SK-N-SH (cell line): ENCODE measurements at regions not wholly inside any gene's neighbourhood (a gene's known extent, or its start where the extent isn't known, plus 50 kb on each side); places are given as distances from the start of the nearest gene placed in this dataset.

ENCODE experiments used
- CTCF ChIA-PET: fragments of 300-600, 350-600 bp; formaldehyde crosslinking; extraction: SDS; loops from one replicate; lab custom pipeline; 2021; lab: Yijun Ruan, JAX
- POLR2A ChIA-PET: fragments of 350-600 bp; sonication (Branson Sonifier 250); formaldehyde crosslinking; extraction: SDS; loops from one replicate; lab custom pipeline; 2020; ENCODE audit warnings: antibody characterized with exemption, inconsistent platforms; lab: Yijun Ruan, JAX
- DNase-seq: peaks from one replicate; pipeline ENCODE4 v3.0.0; 2012
- H2AFZ ChIP-seq: fragments of 200-600 bp; sonication (generic); 2 replicates; pipeline ENCODE4 v1.8.1; 2016; ENCODE audit warnings: antibody characterized with exemption, mild to moderate bottlenecking, low read depth
- H3F3A ChIP-seq: fragments of 200-600 bp; sonication (generic); replicated peaks from 2 replicates; pipeline ENCODE3; 2016; ENCODE audit warnings: antibody characterized with exemption, mild to moderate bottlenecking; ENCODE audit not compliant: insufficient read depth
- H3K27ac ChIP-seq, 2 experiments: fragments of 200-500 bp in 1 of 2; fragments of 200-600 bp in 1 of 2; sonication (Bioruptor generic) in 1 of 2; sonication (generic), shearing (Covaris generic) in 1 of 2; 2 replicates each; pipeline versions ENCODE4 v1.5.1 to v1.6.1; 2014 to 2016; ENCODE audit warnings: low read depth in 2 of 2, inconsistent platforms in 1 of 2, low read length in 1 of 2, mild to moderate bottlenecking in 1 of 2, mixed read lengths in 1 of 2
- H3K27me3 ChIP-seq: fragments of 200-600 bp; sonication (generic), shearing (Covaris generic); 2 replicates; pipeline ENCODE4 v1.6.1; 2016; ENCODE audit warnings: mixed run types; ENCODE audit not compliant: insufficient read depth
- H3K36me3 ChIP-seq, 2 experiments: fragments of 200-500 bp in 1 of 2; fragments of 200-600 bp in 1 of 2; sonication (Bioruptor generic) in 1 of 2; sonication (generic) in 1 of 2; replicated peaks in 1 of 2; 2 replicates each; pipeline versions ENCODE3 to v1.5.1; 2014 to 2016; ENCODE audit warnings: low read length in 1 of 2, mild to moderate bottlenecking in 1 of 2; ENCODE audit not compliant: insufficient read depth in 2 of 2, control insufficient read depth in 1 of 2
- H3K4me1 ChIP-seq, 2 experiments: fragments of 200-500 bp in 1 of 2; fragments of 200-600 bp in 1 of 2; sonication (Bioruptor generic) in 1 of 2; sonication (generic), shearing (Covaris generic) in 1 of 2; 2 replicates each; pipeline versions ENCODE4 v1.5.1 to v1.6.1; 2014 to 2016; ENCODE audit warnings: low read depth in 1 of 2, low read length in 1 of 2, mixed run types in 1 of 2; ENCODE audit not compliant: insufficient read depth in 2 of 2, control insufficient read depth in 1 of 2
- H3K4me2 ChIP-seq: fragments of 200-600 bp; sonication (generic), shearing (Covaris generic); 2 replicates; pipeline ENCODE4 v1.6.1; 2017; ENCODE audit warnings: mixed run types
- H3K4me3 ChIP-seq, 2 experiments: fragments of 200-500 bp in 1 of 2; fragments of 200-600 bp in 1 of 2; sonication (Bioruptor generic) in 1 of 2; sonication (generic), shearing (Covaris generic) in 1 of 2; 2 replicates each; pipeline versions ENCODE4 v1.5.1 to v1.8.1; 2014 to 2016; ENCODE audit warnings: low read depth in 2 of 2, inconsistent platforms in 1 of 2, low read length in 1 of 2, mild to moderate bottlenecking in 1 of 2, mixed read lengths in 1 of 2, moderate library complexity in 1 of 2
- H3K79me2 ChIP-seq: fragments of 200-600 bp; sonication (generic); 2 replicates; pipeline ENCODE4 v1.8.1; 2017; ENCODE audit warnings: mild to moderate bottlenecking; ENCODE audit not compliant: insufficient read depth
- H3K9ac ChIP-seq: fragments of 200-600 bp; sonication (generic); 2 replicates; pipeline ENCODE4 v1.6.1; 2017; ENCODE audit warnings: mixed run types
- H3K9me2 ChIP-seq: fragments of 200-600 bp; sonication (generic); 2 replicates; pipeline ENCODE4 v1.6.1; 2017; ENCODE audit warnings: mixed run types
- H3K9me3 ChIP-seq: fragments of 200-600 bp; sonication (generic); 2 replicates; pipeline ENCODE4 v1.6.1; 2017; ENCODE audit warnings: mixed run types, mild to moderate bottlenecking, moderate library complexity
- H4K20me1 ChIP-seq: fragments of 200-600 bp; sonication (generic); 2 replicates; pipeline ENCODE4 v1.6.1; 2017; ENCODE audit warnings: mild to moderate bottlenecking, mixed run types; ENCODE audit not compliant: insufficient read depth
- NRF1 ChIP-seq: IDR thresholded peaks from 2 replicates; pipeline ENCODE4 v1.6.1; 2012; ENCODE audit warnings: low read depth, mild to moderate bottlenecking, low read length
- WGBS: methylation state at CpG from one replicate; pipeline ENCODE4 v1.1.6; 2017; ENCODE audit warnings: low lambda C conversion rate; 5-methylcytosine and 5-hydroxymethylcytosine counted together

DNA sequence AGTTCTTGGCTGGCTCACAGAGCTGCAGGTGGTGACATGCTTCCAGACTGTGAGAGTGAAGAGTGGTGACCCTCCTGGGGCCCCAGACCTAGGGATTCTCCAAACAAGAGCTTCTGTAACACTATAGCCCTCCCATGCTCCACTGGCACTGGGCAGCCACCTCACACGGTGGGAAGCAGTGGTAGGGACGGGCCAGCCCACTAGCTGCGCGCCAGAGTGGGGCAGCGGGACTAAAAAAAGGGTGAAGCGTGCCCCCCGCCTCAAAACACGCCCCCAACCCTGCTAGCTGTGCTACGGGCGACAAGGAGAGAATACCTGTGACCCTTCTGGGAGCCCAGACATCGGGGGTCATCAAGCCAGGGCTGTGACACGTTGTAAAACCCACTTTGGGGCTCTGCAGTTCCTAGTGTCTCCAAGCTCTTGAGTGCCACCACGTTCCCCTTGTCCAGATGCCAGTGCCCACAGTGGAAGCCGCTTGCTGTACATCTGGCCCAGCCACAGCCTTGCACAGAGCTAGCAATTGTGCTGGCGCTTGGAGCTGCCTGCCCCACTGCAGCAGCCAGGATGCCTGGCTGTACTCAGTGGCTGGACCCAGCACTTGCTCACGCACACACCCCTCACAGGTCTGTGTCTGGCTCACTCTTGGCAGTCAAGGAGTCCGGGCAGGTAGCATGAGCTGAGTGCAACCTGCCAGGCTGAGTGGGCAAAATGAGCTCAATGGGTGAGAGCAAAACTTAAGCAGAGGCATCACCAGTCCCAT, 100.0 kb downstream of the DCAF12L2 start:
- TF ChIP-seq NRF1: no peak
- H3K27ac ChIP-seq: no peak overlapping the region
- H3K4me3 ChIP-seq: no peak overlapping the region
- DNase-seq: no peak
- no peaks in the 10 kb centered on the region for H3K27me3 ChIP-seq
- no peak overlapping the region for H2AFZ ChIP-seq
- no peaks in the 10 kb centered on the region for H4K20me1 ChIP-seq
- no peak overlapping the region for H3K9ac ChIP-seq
- POLR2A ChIA-PET: no interaction called here
- no peaks in the 10 kb centered on the region for H3K9me3 ChIP-seq
- WGBS: 3% methylated on average over 9 of the region's 17 CpGs
- no peaks in the 10 kb centered on the region for H3K36me3 ChIP-seq
- H3K4me2 ChIP-seq: no peak overlapping the region
- no peaks in the 10 kb centered on the region for H3K9me2 ChIP-seq
- no peaks in the 10 kb centered on the region for H3K4me1 ChIP-seq
- CTCF ChIA-PET: no interaction called here
- H3F3A ChIP-seq: no peaks in the 10 kb centered on the region
- H3K79me2 ChIP-seq: no peaks in the 10 kb centered on the region
